Gastrocnemius medialis (tissue), 4 donors: ENCODE measurements at regions not wholly inside any gene's neighbourhood (a gene's known extent, or its start where the extent isn't known, plus 50 kb on each side); places are given as distances from the start of the nearest gene placed in this dataset.
"Not testable (repeated sequence)": the region's sequence is repeated elsewhere in the genome, so short reads cannot be mapped to it uniquely, and the experiment has no call there.

Experiments used
- POLR2A ChIP-seq, 2 donors: fragments of 450-650 bp; IDR thresholded peaks; one replicate each; pipeline ENCODE4 v1.6.1; 2017; ENCODE audit warnings: antibody characterized with exemption in 2 of 2, mild to moderate bottlenecking in 2 of 2, moderate library complexity in 2 of 2
- TF ChIP-seq, protein P1 (sequence below), 5 experiments: fragments of 450-650 bp in 3 of 5; fragments of 200-600 bp in 2 of 5; sonication (generic) in 2 of 5; IDR thresholded peaks in 4 of 5; conservative IDR thresholded peaks in 1 of 5; 1 replicate in 4 of 5; 2 replicates in 1 of 5; pipeline ENCODE4 v1.5.1; 2016 to 2019; ENCODE audit warnings: antibody characterized with exemption in 5 of 5, mild to moderate bottlenecking in 3 of 5, moderate library complexity in 3 of 5

DNA sequence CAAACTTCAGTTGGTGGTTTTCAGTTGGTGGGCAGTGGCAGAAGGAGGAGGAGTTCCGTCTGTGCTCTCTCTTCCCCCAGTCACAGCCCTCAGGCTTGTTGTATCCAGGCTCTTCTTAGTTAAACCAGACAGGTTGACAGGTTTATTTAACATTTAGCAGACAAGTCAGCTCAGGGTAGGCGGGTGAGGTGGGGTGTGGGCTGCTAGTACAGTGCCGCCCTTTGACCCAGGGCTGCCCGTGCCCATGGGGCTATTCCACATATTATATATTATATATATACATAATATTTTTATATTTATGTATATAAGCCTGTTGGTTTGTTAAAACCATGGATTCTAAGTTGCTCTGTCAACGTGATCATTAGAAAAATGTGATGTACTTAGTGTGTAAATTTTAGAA, 1740.6 kb upstream of the DEFB115 start:
- TF ChIP-seq, protein P1, sequence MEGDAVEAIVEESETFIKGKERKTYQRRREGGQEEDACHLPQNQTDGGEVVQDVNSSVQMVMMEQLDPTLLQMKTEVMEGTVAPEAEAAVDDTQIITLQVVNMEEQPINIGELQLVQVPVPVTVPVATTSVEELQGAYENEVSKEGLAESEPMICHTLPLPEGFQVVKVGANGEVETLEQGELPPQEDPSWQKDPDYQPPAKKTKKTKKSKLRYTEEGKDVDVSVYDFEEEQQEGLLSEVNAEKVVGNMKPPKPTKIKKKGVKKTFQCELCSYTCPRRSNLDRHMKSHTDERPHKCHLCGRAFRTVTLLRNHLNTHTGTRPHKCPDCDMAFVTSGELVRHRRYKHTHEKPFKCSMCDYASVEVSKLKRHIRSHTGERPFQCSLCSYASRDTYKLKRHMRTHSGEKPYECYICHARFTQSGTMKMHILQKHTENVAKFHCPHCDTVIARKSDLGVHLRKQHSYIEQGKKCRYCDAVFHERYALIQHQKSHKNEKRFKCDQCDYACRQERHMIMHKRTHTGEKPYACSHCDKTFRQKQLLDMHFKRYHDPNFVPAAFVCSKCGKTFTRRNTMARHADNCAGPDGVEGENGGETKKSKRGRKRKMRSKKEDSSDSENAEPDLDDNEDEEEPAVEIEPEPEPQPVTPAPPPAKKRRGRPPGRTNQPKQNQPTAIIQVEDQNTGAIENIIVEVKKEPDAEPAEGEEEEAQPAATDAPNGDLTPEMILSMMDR (IDR thresholded peaks at IDR 0.05 in 4 of 5, conservative IDR thresholded peaks at IDR 0.05 in 1 of 5) = not testable (repeated sequence)
- TF ChIP-seq POLR2A (IDR thresholded peaks at IDR 0.05) = not testable (repeated sequence)
